SU-DHL-6 (cell line): ENCODE measurements at regions not wholly inside any gene's neighbourhood (a gene's known extent, or its start where the extent isn't known, plus 50 kb on each side); places are given as distances from the start of the nearest gene placed in this dataset.

Experiments
- CTCF ChIP-seq: fragments of 200-600 bp; sonication (generic); IDR thresholded peaks from one replicate; pipeline ENCODE4 v1.5.1; 2017; ENCODE audit warnings: antibody characterized with exemption, mild to moderate bottlenecking, low read length, moderate library complexity; ENCODE audit not compliant: insufficient read depth, poor library complexity, severe bottlenecking
- EZH2phosphoT487 ChIP-seq: fragments of 200-600 bp; sonication (generic), shearing (Covaris generic); conservative IDR thresholded peaks from 2 replicates; pipeline ENCODE4 v1.6.1; 2018; ENCODE audit warnings: mild to moderate bottlenecking, antibody characterized with exemption, low read length, moderate library complexity, mixed read lengths

DNA sequence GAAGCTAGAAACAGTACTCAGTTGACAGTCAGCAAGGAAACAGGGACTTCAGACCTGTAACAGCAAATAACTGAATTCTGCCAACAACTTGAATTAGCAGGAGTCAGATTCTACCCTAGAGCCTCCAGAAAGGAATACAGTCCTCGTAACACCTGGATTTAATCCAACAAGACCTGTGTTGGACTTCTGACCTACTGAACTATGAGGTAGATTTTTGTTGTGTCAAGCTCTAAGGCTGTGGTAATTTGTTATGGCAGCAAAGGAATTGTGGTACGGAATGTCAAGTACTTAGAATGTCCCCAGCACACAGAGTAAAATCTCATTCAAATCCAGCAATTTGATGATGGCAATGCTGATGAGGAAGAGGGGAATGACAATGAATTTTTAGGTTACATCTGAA lies 234.1 kb downstream of the LRRN1 start:
- TF ChIP-seq CTCF (no peak), EZH2phosphoT487 (no peak)
